ENCODE measurements at regions not wholly inside any gene's neighbourhood (a gene's known extent, or its start where the extent isn't known, plus 50 kb on each side); places are given as distances from the start of the nearest gene placed in this dataset.

GRCh38 chr2:176531608-176532007 lies 262.4 kb downstream of the MTX2 start:
- TF ChIP-seq CTCF (IDR thresholded peaks at IDR 0.05) (no peak), POLR2AphosphoS5 (IDR thresholded peaks at IDR 0.05) (no peak), EP300 (IDR thresholded peaks at IDR 0.05) (no peak)

Measured in stomach (tissue), 4 donors.